NCI-H2171 (cell line): ENCODE measurements at regions not wholly inside any gene's neighbourhood (a gene's known extent, or its start where the extent isn't known, plus 50 kb on each side); places are given as distances from the start of the nearest gene placed in this dataset.
"Not testable (repeated sequence)": the region's sequence is repeated elsewhere in the genome, so short reads cannot be mapped to it uniquely, and the experiment has no call there.

Source experiments
- DNase-seq: peaks from one replicate; lab custom pipeline; 2025; lab: John Stamatoyannopoulos, UW

DNA sequence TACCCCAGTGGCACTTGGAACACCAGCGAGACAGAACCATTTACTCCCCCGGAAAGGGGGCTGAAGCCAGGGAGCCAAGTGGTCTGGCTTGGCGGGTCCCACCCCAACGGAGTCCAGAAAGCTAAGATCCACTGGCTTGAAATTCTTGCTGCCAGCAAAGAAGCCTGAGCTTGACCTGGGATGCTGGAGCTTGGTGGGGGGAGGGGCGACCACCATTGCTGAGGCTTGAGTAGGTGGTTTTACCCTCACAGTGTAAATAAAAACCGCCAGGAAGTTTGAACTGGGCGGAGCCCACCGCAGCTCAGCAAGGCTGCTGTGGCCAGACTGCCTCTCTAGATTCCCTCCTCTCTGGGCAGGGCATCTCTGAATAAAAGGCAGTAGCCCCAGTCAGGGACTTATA is 62.8 kb downstream of the RPS24 start:
- DNase-seq, result not testable (repeated sequence)

DNA sequence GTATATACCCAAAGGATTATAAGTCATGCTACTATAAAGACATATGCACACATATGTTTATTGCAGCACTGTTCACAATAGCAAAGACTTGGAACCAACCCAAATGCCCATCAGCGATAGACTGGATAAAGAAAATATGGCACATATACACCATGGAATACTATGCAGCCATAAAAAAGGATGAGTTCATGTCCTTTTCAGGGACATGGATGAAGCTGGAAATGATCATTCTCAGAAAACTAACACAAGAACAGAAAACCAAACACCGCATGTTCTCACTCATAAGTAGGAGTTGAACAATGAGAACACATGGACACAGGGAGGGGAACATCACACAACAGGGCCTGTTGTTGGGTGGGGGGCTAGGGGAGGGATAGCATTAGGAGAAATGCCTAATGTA is 68.9 kb downstream of the RPS24 start:
- DNase-seq, result not testable (repeated sequence)

GRCh38 chr10:78109210-78109609 is 75.5 kb downstream of the RPS24 start:
- DNase-seq, result no peak

DNA sequence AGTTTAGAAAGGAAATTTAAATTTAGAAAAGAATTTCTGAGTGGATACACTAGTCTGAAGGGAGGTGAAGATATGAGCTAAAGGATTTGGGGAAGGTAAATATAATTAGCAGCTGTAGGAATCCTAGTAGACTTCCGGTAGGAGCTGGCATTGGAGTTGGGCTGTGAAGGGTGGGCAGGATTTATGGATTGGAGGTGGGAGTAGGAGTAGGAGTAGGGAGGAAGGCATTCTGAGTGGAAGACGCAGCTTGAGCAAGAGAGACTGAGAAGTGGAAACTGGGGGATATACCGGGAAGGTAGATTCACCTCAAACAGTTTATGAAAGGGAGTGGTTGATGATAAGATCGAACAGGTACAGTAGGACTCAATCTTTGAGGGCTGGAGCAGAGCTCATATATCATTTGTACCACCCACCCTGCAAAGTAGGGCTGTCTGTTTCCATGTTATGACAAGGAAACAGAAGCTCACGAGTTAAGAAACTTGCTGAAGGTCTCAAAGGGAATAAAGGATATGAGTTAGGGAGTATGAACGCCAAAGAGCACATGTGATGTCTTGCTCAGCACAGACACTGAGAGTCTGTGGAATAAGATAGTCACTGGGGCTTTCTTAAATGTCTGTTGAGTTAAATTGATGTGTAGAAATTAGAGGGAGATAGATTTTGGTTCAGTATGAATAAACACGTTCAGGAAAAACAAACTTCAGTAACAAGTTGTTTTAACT is 81.6 kb downstream of the RPS24 start:
- no peak for DNase-seq

DNA sequence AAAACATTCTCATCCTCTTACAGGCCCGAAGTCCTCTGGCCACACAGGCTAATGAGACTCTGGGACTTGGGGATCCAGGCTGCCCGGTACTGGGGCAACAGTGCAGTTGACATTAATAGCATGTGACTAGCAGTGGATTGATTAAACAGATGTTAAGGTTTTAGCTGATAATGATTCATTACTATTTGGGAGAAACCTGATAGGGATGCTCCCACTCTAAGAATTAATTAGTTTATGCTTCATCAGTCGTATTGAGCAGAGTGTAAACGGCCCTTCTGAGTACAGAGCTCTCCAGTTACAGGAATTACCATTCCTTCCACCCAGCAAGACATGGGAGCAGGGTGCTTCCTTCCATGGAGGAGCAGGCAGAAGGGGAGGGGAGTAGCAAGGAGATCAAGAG is 82.7 kb downstream of the RPS24 start:
- DNase-seq, result no peak

GRCh38 chr10:78118591-78118990 is 84.9 kb downstream of the RPS24 start:
- DNase-seq, result no peak

GRCh38 chr10:78121801-78122200 is 88.1 kb downstream of the RPS24 start:
- DNase-seq, result no peak

DNA sequence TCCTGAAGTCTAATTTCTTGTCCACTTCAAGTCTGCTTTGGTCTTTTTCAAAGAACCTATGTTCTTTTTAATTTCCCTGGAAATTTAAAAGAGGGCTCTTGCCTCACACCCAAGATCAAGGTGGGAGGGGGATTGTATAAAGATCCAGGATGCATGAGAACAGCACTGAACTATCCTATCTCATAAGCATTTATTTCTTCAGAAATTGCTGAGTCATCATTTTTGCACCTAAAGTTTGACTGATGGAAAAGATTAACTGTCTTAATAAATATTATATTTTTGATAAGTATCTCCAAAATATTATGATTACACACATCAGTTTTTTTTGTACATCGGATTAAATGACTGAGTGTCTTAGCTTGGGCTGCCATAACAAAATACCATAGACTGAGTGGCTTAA is 90.5 kb downstream of the RPS24 start:
- no peak for DNase-seq

DNA sequence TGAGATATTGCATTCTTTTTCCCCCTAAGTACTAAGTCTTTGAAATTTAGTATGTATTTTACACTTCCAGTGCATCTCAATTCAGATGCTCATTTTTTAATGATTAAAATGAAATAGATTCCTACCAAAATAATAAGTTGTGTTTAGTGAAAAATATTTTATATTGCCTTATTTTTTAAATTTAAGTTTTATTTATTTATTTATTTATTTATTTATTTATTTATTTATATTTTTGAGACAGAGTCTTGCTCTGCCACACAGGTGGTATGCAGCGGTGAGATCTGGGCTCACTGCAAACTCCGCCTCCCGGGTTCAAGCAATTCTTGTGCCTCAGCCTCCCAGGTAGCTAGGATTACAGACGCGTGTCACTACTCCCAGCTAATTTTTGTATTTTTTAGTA is 95.5 kb downstream of the RPS24 start:
- DNase-seq, result no peak

GRCh38 chr10:78130966-78131710 is 97.5 kb downstream of the RPS24 start:
- DNase-seq, result peak; percentile 51

DNA sequence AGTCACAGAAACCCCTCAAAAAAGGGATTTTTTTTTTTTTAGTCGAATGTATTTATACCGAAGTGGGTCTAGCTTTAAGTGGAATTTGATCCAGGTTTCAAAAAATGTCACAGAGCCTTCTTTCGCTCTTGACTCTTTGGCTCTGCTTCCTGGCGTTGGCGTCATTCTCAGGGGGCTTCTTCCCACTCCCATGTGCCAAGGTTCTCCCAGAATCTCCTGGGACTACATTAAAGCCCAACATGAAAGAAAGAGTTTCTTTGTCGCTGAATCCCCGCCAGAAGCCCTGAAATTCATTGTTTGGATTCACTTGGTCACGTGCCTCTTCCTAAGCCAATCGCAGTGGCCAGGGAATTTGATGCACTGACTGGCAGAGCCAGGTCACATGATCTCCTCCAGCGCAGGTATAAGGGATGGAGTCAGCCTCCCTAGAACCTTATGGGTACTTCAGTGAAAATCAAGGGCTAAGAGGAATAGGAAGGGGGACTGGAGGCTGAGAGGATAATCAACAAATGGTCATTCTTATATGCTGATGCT is 101.2 kb downstream of the RPS24 start:
- peak; percentile 63 for DNase-seq

DNA sequence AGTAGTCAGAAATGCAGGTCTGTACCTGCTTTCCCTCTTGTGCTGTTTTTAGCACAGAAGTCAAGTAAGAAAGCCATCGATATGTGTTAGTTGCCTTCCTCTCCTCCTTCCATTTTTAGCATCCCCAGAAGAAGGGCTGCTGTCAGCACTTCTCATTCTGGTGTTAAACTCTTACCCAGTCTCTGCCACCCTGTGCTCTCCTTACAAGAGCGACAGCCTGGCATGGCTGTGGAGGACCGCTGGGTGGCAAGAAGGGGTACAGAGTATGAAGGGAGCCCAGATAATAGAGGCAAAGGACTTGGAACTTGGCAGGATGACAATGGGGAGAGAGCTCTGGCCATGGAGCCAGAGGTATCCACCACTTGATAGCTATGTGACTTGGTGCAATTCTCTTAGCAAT is 103.5 kb downstream of the RPS24 start:
- no peak for DNase-seq

- peak; percentile 76 for DNase-seq
These were observed 105.7 kb downstream of the RPS24 start for GRCh38 chr10:78139341-78139740.

DNA sequence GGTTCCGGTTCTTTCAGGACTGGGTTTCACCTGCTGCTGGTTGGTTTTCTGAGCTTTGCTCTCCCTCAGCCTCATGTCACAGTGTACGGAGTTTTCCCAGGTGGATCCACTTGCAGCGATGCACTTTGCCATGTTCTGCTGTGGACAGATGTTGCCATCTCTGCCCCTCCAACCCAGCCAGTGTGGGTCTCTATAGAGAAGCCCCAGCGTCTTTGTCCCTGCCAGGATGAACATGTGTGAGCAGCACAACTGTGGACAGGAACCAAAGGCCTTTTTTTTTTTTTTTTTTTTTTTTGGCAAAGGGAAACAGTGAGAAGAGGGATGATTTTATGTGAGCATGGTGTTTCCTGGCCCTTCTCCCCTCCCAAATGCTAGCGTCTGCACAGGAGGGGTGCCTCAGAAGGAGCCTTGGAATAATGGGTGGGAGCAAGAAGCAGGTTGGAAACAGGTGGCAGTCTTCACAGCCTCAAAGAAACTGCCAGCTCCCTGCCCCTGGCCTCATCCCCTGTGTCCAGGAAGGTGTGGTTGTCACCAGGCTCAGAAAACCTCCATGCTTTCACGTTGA is 106.5 kb downstream of the RPS24 start:
- peak; percentile 77 for DNase-seq

GRCh38 chr10:78143576-78143975 is 109.9 kb downstream of the RPS24 start:
- DNase-seq, result no peak

DNA sequence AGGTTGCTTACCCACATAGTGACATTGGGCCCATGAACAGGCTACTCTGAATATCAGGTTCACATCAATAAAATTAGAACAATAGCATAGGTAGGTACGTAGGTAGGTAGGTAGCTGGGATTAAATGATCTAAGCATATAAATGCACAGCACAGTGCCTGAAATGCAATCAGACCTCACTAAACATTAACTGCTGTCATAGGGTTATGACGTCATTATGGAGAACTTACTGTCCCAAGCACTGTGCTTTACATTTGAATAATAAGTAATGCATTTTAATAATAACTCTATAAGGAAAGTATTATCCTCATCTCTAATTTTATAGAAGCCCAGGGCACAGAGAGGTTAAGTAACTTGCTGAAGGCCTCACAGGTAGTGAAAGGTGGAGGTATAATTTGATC is 112.5 kb downstream of the RPS24 start:
- DNase-seq, result no peak

DNA sequence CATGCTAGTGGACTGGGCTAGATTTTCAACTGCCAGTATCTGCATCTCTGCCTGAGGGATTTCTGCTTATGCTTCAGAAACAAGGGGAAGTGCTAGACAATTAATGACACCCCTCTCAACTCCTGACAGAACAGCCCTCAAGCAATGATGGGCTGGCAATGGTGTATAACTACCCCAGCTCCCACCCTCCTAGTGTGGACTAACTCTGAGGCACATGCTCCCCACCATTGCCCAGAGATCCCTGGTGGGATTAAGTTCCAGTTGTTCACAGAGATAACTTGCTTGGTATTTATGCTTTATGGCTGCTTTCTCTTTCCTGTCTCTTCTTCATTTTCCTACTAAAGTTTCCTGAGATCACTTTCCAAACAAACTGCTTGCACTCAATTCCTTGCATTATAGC is 113.5 kb downstream of the RPS24 start:
- no peak for DNase-seq

DNA sequence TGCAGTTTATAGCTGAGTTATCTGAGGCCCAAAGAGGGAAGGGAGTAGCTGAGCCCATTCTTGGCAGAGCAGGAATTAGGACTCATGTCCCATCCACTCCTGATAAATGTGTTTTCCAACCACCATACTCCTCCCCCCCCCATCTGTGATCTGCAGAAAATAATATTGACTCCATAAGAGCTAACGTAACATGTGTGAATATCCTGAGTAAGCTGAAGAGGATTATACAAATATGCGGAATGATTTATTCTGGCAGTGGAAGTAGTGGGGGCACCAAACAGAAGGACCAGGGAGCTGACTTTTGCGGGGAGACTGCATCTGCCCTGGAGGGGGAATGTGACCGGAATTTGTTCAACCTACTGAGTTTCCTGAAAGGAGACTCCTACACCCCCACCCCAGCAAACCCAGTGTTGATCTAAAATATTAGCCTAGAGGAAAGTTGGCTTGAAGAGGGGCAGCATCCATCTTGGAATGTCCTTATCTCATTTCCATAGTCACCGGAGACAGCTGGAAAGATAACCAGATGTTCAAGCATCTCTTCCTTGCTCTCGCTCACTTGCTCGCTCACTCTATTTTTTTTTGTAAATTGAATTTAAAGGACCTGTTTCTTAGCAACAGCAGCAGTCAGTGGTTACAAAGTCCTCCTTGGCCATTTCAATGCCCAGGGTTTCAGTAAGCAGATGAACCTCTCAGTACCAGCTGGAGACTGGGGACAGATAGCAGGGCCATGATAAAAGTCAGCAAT is 114.7 kb downstream of the RPS24 start:
- DNase-seq, result no peak

GRCh38 chr10:78148961-78149612 is 115.4 kb downstream of the RPS24 start:
- DNase-seq, result no peak

DNA sequence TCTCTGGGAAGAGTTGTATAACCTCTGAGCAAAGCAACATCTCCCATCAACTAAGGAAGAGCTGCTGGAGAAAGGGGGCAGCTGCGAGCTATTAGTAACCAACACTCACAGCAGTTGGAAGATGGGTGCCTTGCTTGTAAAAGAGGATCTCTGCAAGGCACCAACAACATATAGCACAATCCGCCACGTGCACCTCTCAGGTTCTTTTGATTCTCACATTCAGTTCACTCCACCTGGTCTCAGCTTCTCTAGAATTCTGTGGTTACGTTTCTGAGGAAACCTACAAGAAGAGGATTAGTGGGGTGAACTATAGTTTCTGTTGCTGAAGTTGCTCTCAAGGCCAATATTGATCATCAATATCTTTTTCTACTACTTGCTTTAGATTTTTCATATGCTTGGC is 117.1 kb downstream of the RPS24 start:
- no peak for DNase-seq

GRCh38 chr10:78155722-78156121 is 122.1 kb downstream of the RPS24 start:
- no peak for DNase-seq

DNA sequence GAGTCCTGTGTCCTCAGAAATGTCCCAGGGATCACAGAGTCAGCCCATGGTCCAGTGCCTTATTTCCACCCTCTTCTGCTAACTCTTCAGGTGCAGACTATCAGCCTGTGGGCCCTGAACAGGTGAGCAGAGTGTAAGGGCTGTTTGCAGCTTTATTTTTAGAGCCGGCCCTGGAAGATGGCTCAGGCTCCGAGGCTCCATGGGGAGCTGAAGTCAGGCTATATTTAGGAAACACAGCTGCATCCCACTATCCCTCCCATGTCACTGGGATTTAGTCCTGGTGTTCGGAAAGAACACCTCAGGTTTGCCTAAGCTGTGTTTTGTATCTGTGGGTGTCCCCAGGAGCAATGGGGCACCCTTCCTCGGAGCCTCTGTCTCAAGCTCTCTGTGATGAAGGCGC is 126.9 kb downstream of the RPS24 start:
- no peak for DNase-seq
